CD4-positive, alpha-beta T cell treated with Interleukin-15 for 1 hour (primary cell): ENCODE measurements at regions not wholly inside any gene's neighbourhood (a gene's known extent, or its start where the extent isn't known, plus 50 kb on each side); places are given as distances from the start of the nearest gene placed in this dataset.
"Not testable (repeated sequence)": the region's sequence is repeated elsewhere in the genome, so short reads cannot be mapped to it uniquely, and the experiment has no call there.

Experiments
- DNase-seq: peaks from one replicate; pipeline ENCODE4 v3.0.0-alpha.2; 2020

GRCh38 chr13:50277906-50278305 lies 262.7 kb downstream of the KCNRG start:
- DNase-seq: no peak

- no peak for DNase-seq
Measured at GRCh38 chr13:50280441-50280937, 265.2 kb downstream of the KCNRG start.

GRCh38 chr13:50282016-50282415 lies 266.8 kb downstream of the KCNRG start:
- DNase-seq: no peak

- DNase-seq: no peak
Measured at GRCh38 chr13:50283017-50283416, 267.8 kb downstream of the KCNRG start.

- DNase-seq: no peak
Measured at GRCh38 chr13:50284540-50284939, 269.3 kb downstream of the KCNRG start.

- no peak for DNase-seq
Measured at GRCh38 chr13:50285283-50285682, 270.0 kb downstream of the KCNRG start.

- DNase-seq: no peak
Measured at GRCh38 chr13:50286324-50286723, 271.1 kb downstream of the KCNRG start.

GRCh38 chr13:50290186-50290585 lies 274.9 kb downstream of the KCNRG start:
- no peak for DNase-seq

- DNase-seq: no peak
Measured at GRCh38 chr13:50291611-50292010, 276.4 kb downstream of the KCNRG start.

GRCh38 chr13:50292081-50292480 lies 276.8 kb downstream of the KCNRG start:
- DNase-seq: no peak

GRCh38 chr13:50294425-50294824 lies 279.2 kb downstream of the KCNRG start:
- DNase-seq: not testable (repeated sequence)

GRCh38 chr13:50299546-50300249 lies 284.5 kb downstream of the KCNRG start:
- DNase-seq: no peak

GRCh38 chr13:50303963-50304721 lies 288.9 kb downstream of the KCNRG start:
- DNase-seq: no peak

GRCh38 chr13:50306156-50306555 lies 290.9 kb downstream of the KCNRG start:
- DNase-seq: no peak

- DNase-seq: no peak
Measured at GRCh38 chr13:50309318-50309717, 294.1 kb downstream of the KCNRG start.

- DNase-seq: no peak
Measured at GRCh38 chr13:50309882-50310594, 294.8 kb downstream of the KCNRG start.

- DNase-seq: no peak
Measured at GRCh38 chr13:50310734-50311133, 295.5 kb downstream of the KCNRG start.

- no peak for DNase-seq
Measured at GRCh38 chr13:50318887-50319286, 303.6 kb downstream of the KCNRG start.

GRCh38 chr13:50319635-50320255 lies 304.5 kb downstream of the KCNRG start:
- DNase-seq: no peak

- no peak for DNase-seq
Measured at GRCh38 chr13:50320271-50320862, 305.1 kb downstream of the KCNRG start.

- DNase-seq: no peak
Measured at GRCh38 chr13:50322006-50322405, 306.8 kb downstream of the KCNRG start.

- no peak for DNase-seq
Measured at GRCh38 chr13:50323440-50324065, 308.3 kb downstream of the KCNRG start.
